GM11168 (cell line): ENCODE measurements at regions not wholly inside any gene's neighbourhood (a gene's known extent, or its start where the extent isn't known, plus 50 kb on each side); places are given as distances from the start of the nearest gene placed in this dataset.
"Not testable (repeated sequence)": the region's sequence is repeated elsewhere in the genome, so short reads cannot be mapped to it uniquely, and the experiment has no call there.

Source experiments
- in situ Hi-C: fragments of 300-500 bp; cut with MboI; formaldehyde crosslinking; loops from one replicate; pipeline ENCODE4 v1.12.0; 2022; ENCODE audit warnings: low sequenced_read_pairs; ENCODE audit not compliant: unreplicated experiment

- in situ Hi-C loops, result no loop called here
Measured at GRCh38 chr9:81372628-81373191, 316.6 kb downstream of the TLE1 start.

GRCh38 chr9:81371824-81372223, 317.5 kb downstream of the TLE1 start:
- in situ Hi-C loops, result no loop called here

- in situ Hi-C loops, result no loop called here
Measured at GRCh38 chr9:81370650-81371049, 318.7 kb downstream of the TLE1 start.

- in situ Hi-C loops, result no loop called here
Measured at GRCh38 chr9:81370096-81370495, 319.3 kb downstream of the TLE1 start.

- in situ Hi-C loops, result no loop called here
Measured at GRCh38 chr9:81369121-81369520, 320.2 kb downstream of the TLE1 start.

- in situ Hi-C loops, result no loop called here
Measured at GRCh38 chr9:81363916-81364480, 325.3 kb downstream of the TLE1 start.

- in situ Hi-C loops, result no loop called here
Measured at GRCh38 chr9:81361296-81361695, 328.1 kb downstream of the TLE1 start.

- in situ Hi-C loops, result no loop called here
Measured at GRCh38 chr9:81351166-81351565, 338.2 kb downstream of the TLE1 start.

DNA sequence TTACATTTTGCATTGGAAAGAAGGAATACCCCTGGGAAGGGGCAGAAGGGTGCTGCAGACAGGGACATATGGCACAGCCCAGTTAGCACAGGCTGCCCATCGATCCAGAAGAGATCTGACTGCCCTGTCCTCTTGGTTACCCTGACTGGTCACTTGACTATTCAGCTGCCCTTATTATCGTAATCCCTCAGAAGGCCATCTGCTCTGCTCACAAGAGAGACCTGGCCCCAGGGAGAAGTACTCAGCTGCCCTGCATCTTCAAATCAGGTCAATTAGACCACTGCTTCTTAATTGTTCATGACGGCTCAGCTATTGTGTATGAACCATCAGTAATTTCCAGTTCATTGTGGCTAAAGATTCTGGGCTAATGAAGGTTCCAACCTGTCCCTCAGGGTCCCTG, 345.0 kb downstream of the TLE1 start:
- in situ Hi-C loops, result no loop called here

DNA sequence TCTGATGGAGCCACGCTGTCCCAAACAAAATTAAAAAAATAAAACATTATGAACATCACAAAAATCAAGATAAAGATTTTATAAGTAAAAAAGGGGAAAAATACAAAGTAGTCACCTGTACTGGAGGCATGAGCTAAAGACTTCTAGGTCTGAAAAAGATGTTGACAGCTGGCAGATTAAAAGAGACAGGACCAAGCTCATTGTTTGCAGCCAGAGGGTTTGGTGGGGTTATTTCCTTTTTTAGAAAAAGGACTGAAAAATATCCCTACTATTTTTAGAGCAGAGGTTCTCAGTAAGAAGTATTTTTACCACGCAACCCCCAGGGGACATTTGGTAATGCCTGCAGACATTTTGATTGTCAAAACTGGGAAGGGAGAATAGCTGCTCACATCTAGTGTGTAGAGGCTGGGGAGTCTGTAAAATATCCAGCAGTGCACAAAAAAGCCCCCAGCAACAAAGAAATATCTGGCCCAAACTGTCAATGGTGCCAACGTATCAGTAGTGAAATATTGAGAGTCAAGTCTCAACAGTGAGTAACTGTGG, 353.4 kb downstream of the TLE1 start:
- in situ Hi-C loops, result no loop called here

DNA sequence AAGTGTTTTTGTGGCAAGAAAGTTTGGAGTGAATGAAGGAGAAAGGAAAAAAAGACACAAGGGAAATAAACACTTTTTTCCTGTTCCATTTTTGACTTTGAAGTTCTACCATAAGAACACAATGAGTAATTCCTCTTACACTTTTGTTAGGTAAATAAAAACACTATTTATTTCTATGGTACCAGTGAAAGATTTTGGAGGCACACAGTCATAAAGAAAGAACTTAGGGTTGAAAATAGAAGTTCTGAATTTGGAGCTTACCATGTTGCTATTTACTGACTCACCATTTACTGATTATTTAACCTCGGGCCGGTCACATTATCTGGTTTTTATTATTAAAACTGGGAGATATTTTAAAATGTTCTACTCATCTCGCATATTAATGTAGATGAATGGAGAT, 367.8 kb downstream of the TLE1 start:
- in situ Hi-C loops, result no loop called here

- in situ Hi-C loops, result no loop called here
Measured at GRCh38 chr9:81320909-81321482, 368.4 kb downstream of the TLE1 start.

DNA sequence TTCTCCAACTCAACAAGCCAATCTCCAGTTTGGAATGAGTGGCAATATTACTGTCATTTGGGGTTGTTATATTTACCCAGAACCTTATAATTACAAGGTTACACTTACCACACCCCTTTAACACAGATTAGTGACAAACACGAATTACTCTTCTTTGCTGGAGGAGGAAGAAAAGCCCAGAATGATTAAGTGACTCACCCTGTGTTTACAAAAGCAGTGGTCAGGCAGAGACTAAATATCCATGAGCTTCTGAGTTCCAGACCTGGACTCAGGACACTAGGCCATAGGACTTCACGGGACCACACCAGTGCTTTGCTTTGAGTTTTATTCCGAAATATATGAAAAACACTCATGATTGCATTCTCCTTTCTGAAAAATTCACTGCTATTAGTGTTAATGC, 370.8 kb downstream of the TLE1 start:
- in situ Hi-C loops, result no loop called here

DNA sequence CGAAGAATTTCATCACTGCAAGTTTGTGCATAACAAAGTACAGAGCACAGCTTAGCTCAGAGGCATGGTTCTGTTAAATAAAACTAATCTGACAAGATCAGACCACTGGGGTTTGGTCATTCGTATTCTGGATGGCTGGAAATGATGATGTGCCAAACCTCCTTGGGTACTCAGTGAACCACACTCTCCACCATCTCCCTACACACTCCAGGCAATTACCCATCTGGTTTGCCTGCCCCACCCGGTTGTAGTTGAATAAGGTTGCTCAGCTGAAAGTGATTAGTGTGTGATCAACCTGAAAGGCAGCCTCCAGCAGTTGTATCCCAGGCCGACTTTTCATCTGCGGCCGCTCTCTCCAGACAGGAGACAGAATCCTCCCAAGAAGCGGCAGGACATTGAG, 371.4 kb downstream of the TLE1 start:
- in situ Hi-C loops, result no loop called here

DNA sequence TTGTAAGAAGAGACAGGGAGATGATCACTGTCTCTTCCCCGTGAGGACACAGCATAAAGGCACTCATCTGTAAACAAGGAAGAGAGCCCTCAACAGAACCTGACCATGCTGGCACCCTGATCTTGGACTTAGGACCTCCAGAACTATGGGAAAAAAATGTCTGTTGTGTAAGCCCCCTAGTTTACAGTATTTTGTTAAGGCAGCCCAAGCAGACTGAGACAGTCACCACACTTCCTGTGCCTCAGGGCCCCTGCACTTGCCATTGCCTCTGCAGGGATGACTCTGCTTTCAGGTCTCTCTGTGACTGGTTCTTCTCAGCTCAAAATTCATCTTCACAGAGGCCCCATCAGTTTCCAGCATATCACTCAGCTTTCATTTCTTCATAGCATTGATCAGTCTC, 372.1 kb downstream of the TLE1 start:
- in situ Hi-C loops, result no loop called here

GRCh38 chr9:81314490-81314889, 374.9 kb downstream of the TLE1 start:
- in situ Hi-C loops, result no loop called here

DNA sequence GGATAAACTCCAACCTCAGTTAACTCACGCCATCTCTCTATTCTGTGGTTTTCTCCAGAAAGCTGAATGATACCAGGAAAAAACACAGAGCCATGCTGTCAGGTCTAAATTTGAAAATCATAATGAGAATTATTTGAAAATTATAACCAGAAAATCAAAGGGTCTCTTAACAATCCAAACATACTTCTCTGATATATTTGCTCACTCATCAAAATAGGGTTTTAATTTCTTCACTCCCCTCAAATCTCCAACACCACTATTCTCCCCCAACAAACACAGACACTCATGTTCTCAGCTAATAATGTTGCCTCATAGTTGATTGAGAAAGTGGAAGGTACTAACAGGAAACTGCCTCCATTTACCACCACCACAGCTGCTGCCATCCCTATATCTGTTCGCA, 375.5 kb downstream of the TLE1 start:
- in situ Hi-C loops, result no loop called here

GRCh38 chr9:81312346-81312745, 377.0 kb downstream of the TLE1 start:
- in situ Hi-C loops, result no loop called here

GRCh38 chr9:81308404-81308803, 380.9 kb downstream of the TLE1 start:
- in situ Hi-C loops, result no loop called here

DNA sequence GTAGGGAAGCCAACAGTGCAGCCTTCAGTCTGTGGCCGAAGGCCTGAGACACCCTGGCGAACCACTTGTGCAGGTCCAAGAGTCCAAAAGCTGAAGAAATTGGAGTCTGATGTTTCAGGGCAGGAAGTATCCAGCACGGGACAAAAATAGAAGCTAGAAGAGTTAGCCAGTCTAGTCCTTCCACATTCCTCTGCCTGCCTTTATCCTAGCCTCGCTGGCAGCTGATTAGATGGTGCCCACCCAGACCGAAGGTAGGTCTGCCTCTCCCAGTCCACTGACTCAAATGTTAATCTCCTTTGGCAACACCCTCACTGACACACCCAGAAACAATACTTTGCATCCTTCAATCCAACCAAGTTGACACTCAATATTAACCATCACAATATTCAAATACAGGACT, 381.6 kb downstream of the TLE1 start:
- in situ Hi-C loops, result not testable (repeated sequence)

DNA sequence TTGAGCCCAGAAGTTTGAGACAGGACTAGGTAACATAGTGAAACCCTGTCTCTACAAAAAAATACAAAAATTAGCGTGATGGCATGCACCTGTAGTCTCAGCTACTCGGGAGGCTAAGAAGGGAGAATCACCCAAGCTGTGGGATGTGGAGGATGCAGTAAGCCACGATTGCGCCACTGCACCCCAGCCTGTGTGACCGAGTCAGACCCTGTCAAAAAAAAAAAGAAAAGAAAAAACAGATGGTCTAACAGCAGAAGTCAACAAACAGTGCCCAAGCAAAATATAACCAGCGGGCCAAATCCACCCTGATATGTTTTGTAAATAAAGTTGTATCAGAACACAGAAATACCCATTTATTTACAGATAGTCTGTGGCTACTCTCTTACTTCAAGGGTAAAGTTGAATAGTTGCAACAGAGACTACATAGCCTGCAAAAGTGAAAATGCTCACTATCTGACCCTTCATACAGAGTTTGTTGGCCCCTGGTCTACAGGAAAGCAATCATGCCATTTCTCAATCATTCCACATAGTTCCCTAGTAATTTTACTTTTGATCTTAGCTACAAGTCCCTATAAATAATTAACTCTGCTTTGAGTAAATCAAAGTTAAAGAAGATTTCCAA, 383.7 kb downstream of the TLE1 start:
- in situ Hi-C loops, result no loop called here

GRCh38 chr9:81303658-81304057, 385.7 kb downstream of the TLE1 start:
- in situ Hi-C loops, result no loop called here
